ENCODE measurements at regions not wholly inside any gene's neighbourhood (a gene's known extent, or its start where the extent isn't known, plus 50 kb on each side); places are given as distances from the start of the nearest gene placed in this dataset.

DNA sequence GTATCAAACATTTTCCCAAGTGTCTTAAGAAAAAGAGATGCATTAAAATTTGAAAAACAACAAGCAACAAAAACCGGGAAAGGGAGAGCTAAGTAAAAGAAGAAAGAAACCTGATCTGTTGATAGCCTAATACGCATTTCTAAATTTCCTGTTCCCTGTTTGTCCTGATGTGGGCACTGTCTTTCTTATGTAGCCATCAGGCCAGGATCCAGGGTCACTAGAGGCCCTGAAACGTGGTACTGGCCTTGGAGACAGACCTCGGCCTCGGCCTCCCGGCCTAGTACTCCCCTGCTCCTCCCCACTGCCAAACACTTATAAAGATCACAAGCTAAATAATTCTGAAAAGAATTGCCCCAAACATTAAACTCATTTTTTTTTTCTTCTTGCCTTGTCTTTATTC lies 547.2 kb downstream of the IRX1 start:
- DNase-seq, result no peak

DNA sequence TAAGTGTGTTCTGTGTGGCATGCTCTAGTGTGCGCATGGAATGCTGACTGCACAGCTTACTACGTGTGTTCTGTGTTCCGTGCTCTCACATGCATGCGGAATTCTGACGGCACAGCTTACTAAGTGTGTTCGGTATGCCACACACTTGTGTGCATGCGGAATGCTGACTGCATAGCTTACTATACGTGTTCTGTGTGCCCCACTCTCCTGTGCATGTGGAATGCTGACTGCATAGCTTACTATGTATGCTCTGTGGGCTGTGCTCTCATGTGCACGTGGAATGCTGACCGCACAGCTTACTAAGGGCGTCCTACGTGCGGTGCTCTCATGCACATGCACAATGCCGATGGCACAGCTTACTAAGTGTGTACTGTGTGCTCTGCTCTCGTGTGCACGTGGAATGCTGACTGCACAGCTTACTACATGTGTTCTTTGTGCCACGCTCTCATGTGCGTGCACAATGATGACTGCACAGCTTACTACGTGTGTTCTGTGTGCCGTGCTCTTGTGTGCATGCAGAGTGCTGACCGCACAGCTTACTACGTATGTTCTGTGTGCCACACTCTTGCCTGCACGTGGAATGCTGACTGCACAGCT lies 548.9 kb downstream of the IRX1 start:
- DNase-seq, result no peak

DNA sequence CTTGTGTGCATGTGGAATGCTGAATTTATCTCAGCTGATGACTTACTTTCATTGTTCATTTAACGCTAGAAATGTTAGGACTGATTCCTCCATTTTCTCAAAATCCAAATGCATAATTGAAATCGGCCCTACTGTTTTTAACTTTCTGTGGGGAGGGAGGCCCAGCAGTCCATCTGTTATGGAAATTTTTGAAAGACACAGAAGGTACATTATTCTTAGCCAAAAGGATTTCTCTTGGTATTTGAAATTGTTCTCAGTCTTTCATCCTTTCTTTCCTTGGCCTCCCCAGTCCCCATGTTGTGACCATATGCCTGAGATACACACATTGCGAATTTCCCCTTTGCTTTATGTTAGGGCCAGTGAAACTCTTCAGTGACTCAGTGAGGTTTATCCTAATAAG lies 549.9 kb downstream of the IRX1 start:
- DNase-seq, result no peak

DNA sequence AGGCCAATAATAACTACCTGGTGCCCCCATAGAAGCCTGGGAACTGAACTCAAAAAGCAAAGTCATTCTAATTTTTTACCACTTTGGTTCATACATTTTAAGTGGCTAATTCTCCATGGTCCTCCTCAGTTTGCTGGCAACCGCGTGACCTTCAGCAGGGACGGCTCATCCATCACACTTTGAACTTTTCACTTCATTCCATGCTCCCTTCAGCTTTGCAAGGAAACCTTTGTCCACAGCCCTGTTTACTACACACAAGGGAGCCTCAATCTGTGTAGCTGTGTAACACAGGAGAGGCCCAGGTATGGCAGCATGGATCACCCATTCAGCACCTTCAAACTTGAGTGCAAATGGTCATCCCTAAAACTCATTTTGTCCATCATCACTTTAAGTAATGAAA lies 552.4 kb downstream of the IRX1 start:
- DNase-seq, result no peak

DNA sequence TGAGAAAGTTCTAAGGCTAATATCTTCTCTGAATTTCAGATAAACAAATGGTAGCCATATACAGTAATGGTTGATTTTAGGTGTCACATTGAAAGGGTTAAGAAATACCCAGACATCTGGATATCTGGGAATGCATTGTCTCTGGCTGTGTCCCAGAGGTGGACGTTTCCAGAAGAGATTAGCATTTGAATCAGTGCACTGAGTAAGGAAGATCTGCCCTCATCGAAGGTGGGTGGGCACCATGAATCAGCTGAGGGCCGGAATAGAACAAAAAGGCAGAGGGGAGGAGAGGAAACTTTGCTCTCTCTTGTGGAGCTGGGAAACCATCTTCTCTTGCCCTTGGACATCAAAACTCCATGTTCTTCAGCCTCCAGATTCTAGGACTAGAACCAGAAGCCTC lies 554.4 kb downstream of the IRX1 start:
- DNase-seq, result no peak

DNA sequence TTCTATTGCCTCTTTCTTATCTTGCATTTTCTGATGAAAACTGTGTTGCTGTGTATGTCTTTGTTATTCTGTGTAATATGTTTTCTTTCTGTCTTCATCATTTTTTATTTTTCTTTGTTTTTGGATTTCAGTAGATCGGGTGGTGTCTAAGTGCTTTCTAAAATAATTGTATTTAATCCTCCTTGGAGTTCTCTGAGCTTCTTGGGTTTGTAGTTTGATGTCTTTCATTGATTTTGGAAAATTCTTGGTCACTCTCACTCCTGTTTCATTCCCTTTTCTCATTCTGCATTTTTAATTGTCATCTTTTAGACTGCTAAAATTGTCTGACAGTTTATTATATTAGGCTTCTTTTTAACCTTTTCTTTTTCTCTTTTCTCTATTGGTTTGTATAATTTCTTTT lies 560.5 kb downstream of the IRX1 start:
- no peak for DNase-seq

DNA sequence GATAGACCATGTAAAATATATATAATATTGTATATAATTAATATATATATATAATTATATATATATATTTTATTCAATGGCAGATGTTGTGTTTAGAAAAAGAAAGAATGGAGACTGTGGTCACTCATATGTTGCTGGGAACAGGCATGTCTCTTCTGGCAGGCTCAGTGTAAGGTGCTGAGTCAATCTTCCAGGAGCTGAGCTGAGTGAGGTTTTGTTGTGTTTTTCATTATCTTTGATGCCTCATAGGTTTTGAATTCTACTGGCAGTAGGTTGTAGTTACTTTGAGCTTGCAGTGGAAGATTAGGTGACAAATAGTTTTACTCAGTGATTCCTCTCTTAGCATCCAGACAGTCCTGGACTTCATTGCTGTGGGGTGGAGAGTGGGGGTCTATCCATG lies 561.3 kb downstream of the IRX1 start:
- DNase-seq, result no peak

DNA sequence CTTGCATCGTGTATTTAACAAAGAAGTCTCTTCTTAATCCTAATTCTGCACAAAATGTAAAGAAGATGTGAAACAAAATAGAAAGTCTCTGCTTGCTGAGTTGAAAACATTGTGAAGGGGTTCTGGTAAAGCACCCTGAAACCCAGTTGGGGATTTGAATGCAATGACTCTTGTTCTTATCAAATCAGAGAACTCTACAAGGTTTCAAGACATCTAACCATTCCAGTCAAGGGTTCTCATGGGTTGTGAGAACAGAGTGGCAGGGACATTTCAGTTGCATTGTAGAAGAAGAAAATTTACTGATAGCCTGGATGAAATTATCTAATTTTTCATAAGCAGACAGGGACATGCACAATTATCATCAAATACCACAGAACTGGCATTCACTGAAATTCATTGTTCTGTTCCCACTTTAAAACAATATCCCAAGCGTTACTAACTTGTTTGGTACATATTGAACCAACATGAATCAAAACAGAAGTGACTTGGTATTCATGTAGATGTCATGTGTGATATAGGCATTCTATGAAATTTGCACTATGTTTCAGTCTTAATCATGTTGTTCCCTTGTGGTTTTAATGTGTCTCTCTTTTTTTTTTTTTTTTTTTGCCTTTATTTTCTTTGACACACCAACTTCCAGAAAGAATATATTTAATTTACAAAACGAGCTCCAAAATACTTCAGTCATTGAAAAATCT lies 563.3 kb downstream of the IRX1 start:
- DNase-seq, result no peak

DNA sequence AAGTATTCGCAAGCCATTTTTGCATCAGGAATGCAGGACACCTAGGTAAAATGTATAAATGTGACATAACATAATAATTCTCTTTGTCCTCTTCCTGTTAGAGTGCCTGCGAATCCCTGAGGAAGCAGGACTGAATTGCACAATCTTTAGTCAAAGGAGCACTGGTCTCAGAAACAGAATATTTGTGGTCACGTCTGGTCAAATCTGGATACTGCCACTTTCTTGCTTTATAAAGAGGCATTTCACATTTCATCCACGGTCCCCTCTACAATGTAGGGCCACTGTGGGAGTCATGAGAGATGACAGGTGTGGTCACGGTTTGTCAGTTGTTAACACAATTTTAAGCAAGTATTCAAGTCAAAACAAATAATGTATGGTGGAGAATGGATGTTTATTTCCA lies 564.0 kb downstream of the IRX1 start:
- no peak for DNase-seq

DNA sequence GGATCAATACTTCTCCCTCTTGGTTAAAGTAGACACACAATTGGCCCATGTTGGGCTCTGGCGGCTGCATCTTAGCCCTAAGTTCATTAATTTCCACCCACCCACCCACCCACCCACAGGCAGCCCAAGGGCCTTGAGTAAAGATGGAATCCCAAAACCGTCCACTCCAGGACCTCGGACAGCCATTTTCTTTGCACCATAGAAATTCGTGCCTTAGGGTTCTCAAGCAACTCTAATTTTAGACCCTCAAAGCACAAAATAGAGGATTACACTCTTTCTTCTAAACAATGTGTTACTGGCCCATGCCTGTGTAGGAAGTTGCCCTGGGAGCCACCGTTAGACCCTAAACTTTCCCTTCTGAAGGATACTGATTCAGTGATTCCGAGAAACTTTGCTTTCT lies 568.5 kb downstream of the IRX1 start:
- no peak for DNase-seq

DNA sequence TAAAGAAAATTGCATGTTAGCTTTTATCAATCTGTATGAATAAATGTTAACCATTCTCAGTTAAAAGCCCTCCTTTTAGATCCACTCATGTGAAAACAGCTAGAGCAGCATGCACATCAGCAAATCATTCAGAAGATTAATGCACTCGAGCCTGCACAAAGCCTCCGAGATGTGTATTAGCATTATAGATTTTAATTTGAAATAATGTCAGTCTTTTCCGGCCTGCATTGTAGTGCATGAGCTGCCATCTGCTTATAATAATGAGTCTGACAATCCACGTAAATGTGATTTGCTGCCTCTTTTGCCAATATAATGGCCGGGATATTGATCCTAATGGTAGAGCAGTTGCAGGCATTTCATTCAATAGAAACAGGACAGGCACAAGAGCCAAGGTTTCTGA lies 585.1 kb downstream of the IRX1 start:
- DNase-seq, result no peak

DNA sequence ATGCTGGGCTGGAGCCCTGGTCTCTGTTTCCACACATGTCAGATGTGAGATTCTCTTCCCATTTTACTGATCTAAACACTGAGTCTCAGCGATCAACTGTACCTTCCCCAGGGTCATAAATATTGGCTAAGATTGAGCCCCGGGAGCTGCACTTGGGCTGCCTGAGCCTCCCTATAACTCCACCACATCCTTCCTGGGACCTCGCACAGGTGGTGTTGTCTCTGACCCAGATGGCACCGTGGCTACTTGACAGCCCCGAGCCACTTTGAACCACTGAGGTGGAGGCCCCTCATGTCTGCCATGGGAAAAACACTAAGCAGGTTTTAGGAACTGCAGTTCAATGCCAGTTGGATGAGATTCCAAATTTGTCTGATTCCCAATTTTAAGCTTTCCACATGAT lies 586.5 kb downstream of the IRX1 start:
- no peak for DNase-seq

DNA sequence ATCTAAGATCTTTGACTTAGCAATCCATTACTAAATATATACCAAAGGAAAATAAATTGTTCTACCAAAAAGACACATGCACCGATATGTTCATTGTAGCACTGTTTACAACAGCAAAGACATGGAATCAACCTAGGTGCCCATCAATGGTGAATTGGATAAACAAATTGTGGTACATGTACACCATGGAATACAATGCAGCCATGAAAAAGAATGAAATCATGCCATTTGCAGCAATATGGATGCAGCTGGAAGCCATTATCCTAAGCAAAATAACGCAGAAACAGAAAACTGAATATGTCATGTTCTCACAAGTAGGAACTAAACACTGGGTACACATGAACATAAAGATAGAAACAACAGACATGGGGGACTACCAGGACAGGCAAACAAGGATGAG lies 589.5 kb downstream of the IRX1 start:
- DNase-seq, result no peak

DNA sequence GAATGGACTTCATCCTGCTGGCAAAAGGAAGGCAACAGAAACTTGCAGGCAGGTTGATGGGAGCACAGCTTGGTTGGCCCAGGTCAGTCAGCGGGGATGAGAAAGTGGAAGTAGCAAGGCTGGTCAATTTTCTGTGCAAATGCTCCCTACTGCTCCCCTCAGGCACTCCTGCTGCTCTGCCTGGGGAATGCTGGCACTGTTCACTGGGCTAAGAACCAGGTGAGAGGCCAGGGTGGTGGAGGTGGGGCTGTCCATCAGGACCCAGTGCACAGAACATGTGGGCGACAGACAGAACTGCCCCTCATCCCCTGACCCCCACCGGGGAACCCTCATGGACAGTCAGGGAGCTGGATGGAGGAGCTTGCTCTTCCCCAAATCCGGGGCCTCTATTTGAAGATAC lies 593.1 kb downstream of the IRX1 start:
- DNase-seq, result no peak

DNA sequence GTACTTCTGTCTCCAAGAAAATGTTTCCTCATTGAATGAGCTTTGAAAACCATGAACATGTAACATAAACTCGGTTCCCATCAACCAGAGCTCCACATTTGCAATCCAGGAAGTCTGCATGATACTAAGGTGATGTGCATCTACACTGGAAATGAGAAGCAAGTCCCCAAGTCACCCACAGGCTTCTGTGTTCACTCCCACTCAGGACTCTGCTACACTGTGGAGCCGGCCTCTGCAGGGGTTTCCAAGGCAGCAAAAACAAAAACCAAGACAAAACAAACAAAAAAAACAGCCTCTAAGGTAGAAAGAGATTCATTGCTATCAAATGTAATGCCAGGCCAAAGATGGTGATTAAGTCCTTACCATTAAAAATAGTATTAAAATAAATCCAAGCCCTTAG lies 593.7 kb downstream of the IRX1 start:
- DNase-seq, result no peak

DNA sequence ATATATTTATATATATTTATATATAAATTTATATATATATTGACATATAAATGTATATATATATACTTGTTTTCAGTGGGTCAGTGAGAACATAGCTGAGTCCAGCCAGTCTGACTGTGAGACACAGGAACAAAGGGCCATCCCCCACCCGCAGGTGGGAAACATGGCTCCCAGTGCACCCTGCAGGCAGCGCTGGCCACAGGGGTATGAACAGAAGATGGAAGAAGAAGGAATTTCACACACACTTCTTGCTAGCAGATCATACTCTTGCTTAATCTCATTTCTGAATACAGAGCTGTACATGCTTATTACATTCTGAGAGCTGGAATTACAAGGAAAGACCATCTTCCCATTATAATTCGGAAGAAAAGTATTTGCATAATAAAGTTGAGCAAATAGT lies 595.4 kb downstream of the IRX1 start:
- DNase-seq, result no peak

DNA sequence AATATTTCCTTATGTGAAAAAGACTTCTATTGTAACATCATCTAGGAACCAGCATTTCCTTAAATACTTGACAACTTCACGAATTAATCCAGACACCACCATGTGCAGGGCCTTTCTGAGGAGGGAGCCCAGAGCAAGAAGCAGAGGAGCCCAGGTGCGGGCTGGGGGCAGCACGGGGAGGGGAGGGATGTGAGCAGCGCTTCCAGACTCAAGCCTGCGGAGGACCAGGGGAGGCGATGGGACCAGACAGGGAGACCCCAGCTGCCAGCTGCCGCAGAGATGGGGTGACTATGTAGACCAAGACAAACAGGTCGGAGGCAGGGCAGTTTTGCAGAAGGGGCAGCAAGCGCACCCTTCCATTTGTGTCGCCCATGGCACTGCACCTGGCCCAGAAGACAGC lies 596.1 kb downstream of the IRX1 start:
- no peak for DNase-seq

DNA sequence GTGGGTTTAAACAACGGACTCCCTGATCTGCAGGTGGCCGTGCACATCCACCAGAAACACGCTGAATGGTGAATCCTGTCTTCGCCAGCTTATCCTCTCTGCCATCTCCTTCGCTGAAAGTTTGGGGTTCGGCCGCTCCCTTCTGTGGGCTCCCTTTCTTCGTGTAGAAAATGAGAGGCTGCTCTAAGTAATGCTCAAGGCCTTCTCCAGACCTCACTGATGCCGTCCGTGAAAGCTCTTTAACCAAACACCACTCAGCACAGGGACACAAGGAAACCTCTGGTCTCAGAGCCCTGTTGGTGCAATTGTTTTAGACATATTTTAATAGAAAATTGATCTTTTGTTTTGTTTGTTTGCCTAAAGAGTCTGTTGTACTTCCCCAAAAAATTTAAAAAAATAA lies 596.5 kb downstream of the IRX1 start:
- no peak for DNase-seq

DNA sequence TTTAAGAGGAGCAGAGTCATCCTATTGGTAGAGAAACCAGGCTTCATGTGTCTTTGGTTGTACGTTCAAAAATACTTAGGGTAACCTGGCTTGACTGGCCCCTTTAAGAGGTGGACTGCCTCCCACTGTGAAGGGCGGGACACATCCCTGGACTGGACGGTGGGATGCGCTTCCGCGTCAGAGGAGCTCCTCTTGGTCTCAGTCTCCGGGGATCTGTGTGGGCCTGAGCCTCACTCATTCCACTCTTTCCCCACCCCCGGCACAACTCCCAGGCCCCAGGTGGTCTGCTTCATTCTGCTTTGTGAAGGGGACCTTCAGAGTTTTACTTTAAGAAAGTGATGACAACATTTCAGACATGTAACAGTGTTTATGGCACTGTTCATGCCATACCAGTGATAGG lies 601.1 kb downstream of the IRX1 start:
- DNase-seq, result no peak

DNA sequence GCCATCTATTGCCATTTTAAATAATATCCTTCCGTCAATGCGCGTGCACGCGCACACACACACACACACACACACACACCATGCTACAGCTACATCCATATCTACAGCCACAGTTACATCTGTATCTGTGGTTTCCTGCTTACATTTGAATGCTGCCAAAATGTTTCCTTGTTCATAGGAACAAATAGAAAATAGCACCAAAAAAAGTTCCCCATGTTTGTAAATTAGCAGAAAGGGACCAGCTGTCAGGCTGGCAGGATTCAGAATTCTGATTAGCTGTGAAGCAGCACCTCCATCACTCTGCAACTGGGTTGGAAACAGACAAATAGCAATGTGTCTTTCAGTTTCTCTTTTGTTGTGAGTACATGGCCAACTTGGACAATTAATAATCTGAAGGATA lies 601.5 kb downstream of the IRX1 start:
- no peak for DNase-seq

DNA sequence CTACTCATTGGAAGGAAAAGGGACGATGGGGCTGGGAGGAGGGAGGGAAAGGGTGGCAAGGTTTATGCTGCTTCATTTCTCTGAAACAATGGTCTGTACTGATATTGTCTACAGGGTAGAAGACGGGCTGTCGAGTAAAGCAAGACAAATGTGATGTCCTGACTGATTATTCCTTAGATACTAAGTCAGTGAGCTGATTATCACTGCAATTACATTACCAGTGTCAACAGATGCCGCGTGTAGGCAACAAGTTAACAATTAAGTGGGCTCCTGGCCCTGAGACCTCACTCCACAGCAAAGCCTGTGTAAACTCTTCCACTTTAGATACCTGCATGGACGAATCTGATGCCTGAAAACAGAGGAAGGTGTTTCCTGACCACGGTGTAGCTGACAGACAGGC lies 602.8 kb downstream of the IRX1 start:
- DNase-seq, result no peak

DNA sequence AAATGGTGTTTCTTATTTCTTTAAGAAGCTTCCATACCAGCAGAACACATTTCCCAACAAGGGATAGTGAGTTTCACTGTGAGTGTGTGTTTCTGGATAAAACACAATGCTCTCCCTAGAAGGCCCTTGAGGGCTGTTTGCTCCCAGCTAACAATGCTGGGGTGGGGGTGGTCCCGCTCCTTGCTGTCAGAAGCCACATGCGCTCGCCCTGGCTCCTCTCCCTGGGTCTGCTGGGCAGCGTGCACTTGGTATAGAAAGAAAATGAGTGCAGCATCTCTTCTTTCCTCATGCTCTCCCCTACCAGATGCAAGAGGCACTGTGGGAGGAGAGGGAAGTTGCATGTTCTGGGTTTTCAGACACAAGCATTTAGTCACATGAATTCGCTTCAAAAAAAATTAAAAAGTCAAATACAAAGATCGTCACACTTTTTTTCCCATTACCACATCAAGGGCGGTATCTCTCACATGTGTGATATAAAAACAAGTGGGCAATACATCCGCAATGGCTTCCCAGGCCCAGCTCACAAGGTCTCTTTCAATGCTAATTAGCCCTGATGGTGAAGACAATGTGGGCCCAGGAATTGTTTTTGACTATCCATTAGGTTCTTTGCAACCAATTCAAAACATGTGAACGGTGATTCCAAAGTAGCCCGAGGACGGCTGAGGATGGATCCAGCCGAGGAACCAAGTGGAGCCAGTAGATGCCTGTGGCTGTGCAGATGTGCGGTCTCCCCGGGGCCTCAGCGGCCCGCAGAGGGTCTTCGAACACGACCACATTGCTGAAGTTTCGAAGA lies 603.6 kb downstream of the IRX1 start:
- no peak for DNase-seq

DNA sequence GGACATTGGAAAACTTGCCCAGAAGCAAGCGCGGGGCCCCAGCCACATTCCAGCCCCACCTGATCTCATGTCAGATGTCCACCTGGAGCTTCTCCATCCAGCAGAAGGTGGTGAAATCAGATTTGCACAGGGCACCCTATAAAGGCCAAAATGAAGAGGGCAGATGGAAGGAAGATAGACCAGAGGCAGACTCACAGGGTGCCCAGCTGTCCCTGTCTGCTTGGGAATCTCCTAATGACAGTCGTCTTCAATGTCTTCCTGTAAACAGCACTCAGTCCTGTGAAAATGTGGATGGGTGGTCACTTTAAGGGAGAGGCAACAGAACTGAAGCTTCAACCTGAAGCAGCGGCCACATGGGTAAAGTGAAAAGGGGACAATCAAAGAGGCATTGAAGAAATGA lies 607.5 kb downstream of the IRX1 start:
- DNase-seq, result no peak

Data from activated naive CD4-positive, alpha-beta T cell treated with anti-CD3 and anti-CD28 coated beads, Interleukin-2, amount 50 U/mL, for 16 hours (primary cell).